PC-3 (cell line): ENCODE measurements at regions not wholly inside any gene's neighbourhood (a gene's known extent, or its start where the extent isn't known, plus 50 kb on each side); places are given as distances from the start of the nearest gene placed in this dataset.

Experiments used
- ATAC-seq: fragments of 200-7000 bp; cut with Tn5 transposase; 2 replicates; pipeline ENCODE4 v1.9.1; 2020; ENCODE audit warnings: mild to moderate bottlenecking, moderate library complexity
- BruUV-seq: library from RNA; stranded (reverse); fragments of 400-500 nt; replicated peaks from 2 replicates; lab custom pipeline; 2021; lab: Mats Ljungman, UMichigan
- CTCF ChIA-PET: fragments of 300-600 bp; sonication (Branson Sonifier 250); formaldehyde crosslinking; loops from one replicate; lab custom pipeline; 2022; ENCODE audit warnings: antibody characterized with exemption; lab: Charles Lee
- POLR2A ChIA-PET: fragments of 300-600 bp; sonication (Branson Sonifier 250); formaldehyde crosslinking; loops from one replicate; lab custom pipeline; 2022; ENCODE audit warnings: antibody characterized with exemption; ENCODE audit not compliant: unreplicated experiment; lab: Charles Lee
- DNase-seq: peaks from one replicate; pipeline ENCODE4 v3.0.0-alpha.2; 2015
- H2AFZ ChIP-seq: fragments of 300-600 bp; sonication (generic); 2 replicates; pipeline ENCODE4 v1.6.0; 2016; ENCODE audit warnings: antibody characterized with exemption, low read length
- H3F3A ChIP-seq: fragments of 300-600 bp; sonication (generic); one replicate; pipeline ENCODE4 v1.6.0; 2017; ENCODE audit warnings: antibody characterized with exemption, low read length, control low read depth, mild to moderate bottlenecking; ENCODE audit not compliant: unreplicated experiment
- H3K27ac ChIP-seq: fragments of 300-600 bp; sonication (generic); 2 replicates; pipeline ENCODE4 v1.5.1; 2016; ENCODE audit warnings: mild to moderate bottlenecking, low read length
- H3K27me3 ChIP-seq: fragments of 300-600 bp; sonication (generic); 2 replicates; pipeline ENCODE4 v1.6.1; 2016; ENCODE audit warnings: low read length, mixed read lengths
- H3K36me3 ChIP-seq: fragments of 300-600 bp; sonication (generic); 2 replicates; pipeline ENCODE4 v1.6.1; 2016; ENCODE audit warnings: low read depth, mixed run types, low read length, mixed read lengths
- H3K4me1 ChIP-seq: fragments of 300-600 bp; sonication (generic); 2 replicates; pipeline ENCODE4 v1.5.1; 2016; ENCODE audit warnings: low read length; ENCODE audit not compliant: insufficient read depth
- H3K4me2 ChIP-seq: fragments of 300-600 bp; sonication (generic); 2 replicates; pipeline ENCODE4 v1.6.0; 2016; ENCODE audit warnings: low read length
- H3K4me3 ChIP-seq: fragments of 300-600 bp; sonication (generic); 2 replicates; pipeline ENCODE4 v1.5.1; 2016; ENCODE audit warnings: mild to moderate bottlenecking, low read length, mixed read lengths
- H3K79me2 ChIP-seq: fragments of 300-600 bp; sonication (generic); 2 replicates; pipeline ENCODE4 v1.6.1; 2017; ENCODE audit warnings: low read length, mixed read lengths
- H3K9ac ChIP-seq: fragments of 300-600 bp; sonication (generic); 2 replicates; pipeline ENCODE4 v1.6.0; 2016; ENCODE audit warnings: mild to moderate bottlenecking, low read length
- H3K9me2 ChIP-seq: fragments of 300-600 bp; sonication (generic); replicated peaks from 2 replicates; pipeline ENCODE4 v1.6.1; 2016; ENCODE audit warnings: mixed run types, low read length, mixed read lengths
- H3K9me3 ChIP-seq: fragments of 300-600 bp; sonication (generic); 2 replicates; pipeline ENCODE4 v1.6.1; 2016; ENCODE audit warnings: low read length, mixed read lengths
- H4K20me1 ChIP-seq: fragments of 300-600 bp; sonication (generic); 2 replicates; pipeline ENCODE4 v1.6.1; 2016; ENCODE audit warnings: low read length, mixed read lengths
- EZH2 ChIP-seq: fragments of 300-600 bp; sonication (generic); IDR thresholded peaks from one replicate; pipeline ENCODE4 v1.6.1; 2017; ENCODE audit warnings: antibody characterized with exemption, mild to moderate bottlenecking, low read length; ENCODE audit not compliant: unreplicated experiment
- EZH2phosphoT487 ChIP-seq: fragments of 300-600 bp; sonication (generic); IDR thresholded peaks from 2 replicates; pipeline ENCODE4 v1.6.1; 2018; ENCODE audit warnings: mild to moderate bottlenecking, antibody characterized with exemption, low read length, borderline replicate concordance
- intact Hi-C: fragments of 100-400 bp; cut with micrococcal nuclease; formaldehyde crosslinking; loops from 2 replicates; pipeline ENCODE4 v1.9.0; 2023
- TF ChIP-seq, protein P1 (sequence below): fragments of 300-600 bp; sonication (generic); conservative IDR thresholded peaks from 2 replicates; pipeline ENCODE4 v1.5.1; 2017; ENCODE audit warnings: antibody characterized with exemption, low read depth, mild to moderate bottlenecking, low read length

DNA sequence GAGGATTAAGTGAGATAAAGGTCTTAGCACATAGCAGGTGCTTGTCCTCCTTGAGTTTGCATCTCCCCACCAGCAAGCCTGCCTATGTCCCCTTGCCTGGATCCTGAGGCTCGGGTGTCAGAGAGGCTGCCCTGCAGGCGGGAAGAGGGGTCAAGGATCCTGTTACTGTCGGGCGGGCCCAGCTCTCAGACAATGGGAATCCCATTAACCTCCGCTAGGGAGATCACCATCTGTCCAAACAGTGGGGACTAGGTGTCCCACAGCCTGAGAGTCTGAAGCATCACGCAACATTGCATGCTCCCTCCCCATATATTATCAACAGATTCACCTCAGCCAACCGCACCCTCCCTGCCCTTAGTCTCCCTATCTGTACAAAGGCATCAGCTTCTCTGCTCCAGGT lies 151.4 kb downstream of the FBLN2 start:
- H3K4me2 ChIP-seq, result no peak overlapping the region
- H3K4me1 ChIP-seq, result no peaks in the 10 kb centered on the region
- H4K20me1 ChIP-seq, result no peaks in the 10 kb centered on the region
- H2AFZ ChIP-seq, result no peak overlapping the region
- H3K4me3 ChIP-seq, result no peak overlapping the region
- no TSS peak for BruUV-seq
- H3K9ac ChIP-seq, result no peak overlapping the region
- no peaks in the 10 kb centered on the region for H3F3A ChIP-seq
- no peaks in the 10 kb centered on the region for H3K9me2 ChIP-seq
- DNase-seq (no peak), ATAC-seq (no peak)
- H3K36me3 ChIP-seq, result no peaks in the 10 kb centered on the region
- TF ChIP-seq, protein P1, sequence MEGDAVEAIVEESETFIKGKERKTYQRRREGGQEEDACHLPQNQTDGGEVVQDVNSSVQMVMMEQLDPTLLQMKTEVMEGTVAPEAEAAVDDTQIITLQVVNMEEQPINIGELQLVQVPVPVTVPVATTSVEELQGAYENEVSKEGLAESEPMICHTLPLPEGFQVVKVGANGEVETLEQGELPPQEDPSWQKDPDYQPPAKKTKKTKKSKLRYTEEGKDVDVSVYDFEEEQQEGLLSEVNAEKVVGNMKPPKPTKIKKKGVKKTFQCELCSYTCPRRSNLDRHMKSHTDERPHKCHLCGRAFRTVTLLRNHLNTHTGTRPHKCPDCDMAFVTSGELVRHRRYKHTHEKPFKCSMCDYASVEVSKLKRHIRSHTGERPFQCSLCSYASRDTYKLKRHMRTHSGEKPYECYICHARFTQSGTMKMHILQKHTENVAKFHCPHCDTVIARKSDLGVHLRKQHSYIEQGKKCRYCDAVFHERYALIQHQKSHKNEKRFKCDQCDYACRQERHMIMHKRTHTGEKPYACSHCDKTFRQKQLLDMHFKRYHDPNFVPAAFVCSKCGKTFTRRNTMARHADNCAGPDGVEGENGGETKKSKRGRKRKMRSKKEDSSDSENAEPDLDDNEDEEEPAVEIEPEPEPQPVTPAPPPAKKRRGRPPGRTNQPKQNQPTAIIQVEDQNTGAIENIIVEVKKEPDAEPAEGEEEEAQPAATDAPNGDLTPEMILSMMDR, result no peak
- TF ChIP-seq EZH2 (no peak), EZH2phosphoT487 (no peak)
- ChIA-PET POLR2A (no interaction called here), CTCF (no interaction called here)
- H3K27me3 ChIP-seq, result peaks cover 17% of the 10 kb centered on the region; the same call in 1 of the 2 replicates
- no peak overlapping the region for H3K27ac ChIP-seq
- intact Hi-C loops, result no loop called here
- no peaks in the 10 kb centered on the region for H3K9me3 ChIP-seq
- H3K79me2 ChIP-seq, result no peaks in the 10 kb centered on the region

DNA sequence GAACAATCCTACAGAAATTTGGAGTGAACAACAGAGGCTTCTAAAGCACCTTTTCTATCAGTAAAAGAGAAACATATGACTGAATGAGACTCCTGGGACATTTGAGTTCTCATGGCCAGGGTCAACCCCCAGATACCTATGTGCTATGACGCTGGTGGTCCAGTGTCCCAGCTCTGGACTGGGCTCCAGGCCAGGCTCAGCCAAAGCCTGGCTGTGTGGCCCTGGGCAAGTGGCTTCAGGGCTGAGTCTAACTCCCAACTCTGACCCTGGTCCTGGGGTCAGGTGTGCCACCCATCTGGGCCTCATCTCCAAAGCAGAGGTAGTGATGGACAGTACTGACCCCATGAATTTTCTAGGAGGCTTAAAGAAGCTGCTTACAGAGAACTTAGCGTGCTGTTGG lies 147.8 kb downstream of the FBLN2 start:
- Histone ChIP-seq H3K4me3 (no peak overlapping the region), H3K27ac (no peak overlapping the region), H3K9me3 (no peaks in the 10 kb centered on the region), H3K9me2 (no peaks in the 10 kb centered on the region), H3K4me2 (no peak overlapping the region), H4K20me1 (no peaks in the 10 kb centered on the region), H3K4me1 (no peaks in the 10 kb centered on the region), H3K79me2 (no peaks in the 10 kb centered on the region), H2AFZ (no peak overlapping the region), H3K27me3 (peaks cover 20% of the 10 kb centered on the region; the same call in 1 of the 2 replicates), H3K36me3 (no peaks in the 10 kb centered on the region), H3F3A (no peaks in the 10 kb centered on the region), H3K9ac (no peak overlapping the region)
- ATAC-seq, result no peak
- ChIA-PET CTCF (no interaction called here), POLR2A (no interaction called here)
- DNase-seq, result no peak
- no TSS peak for BruUV-seq
- TF ChIP-seq EZH2phosphoT487, result no peak
- TF ChIP-seq, protein P1, result no peak
- no peak for TF ChIP-seq EZH2
- intact Hi-C loops, result no loop called here

DNA sequence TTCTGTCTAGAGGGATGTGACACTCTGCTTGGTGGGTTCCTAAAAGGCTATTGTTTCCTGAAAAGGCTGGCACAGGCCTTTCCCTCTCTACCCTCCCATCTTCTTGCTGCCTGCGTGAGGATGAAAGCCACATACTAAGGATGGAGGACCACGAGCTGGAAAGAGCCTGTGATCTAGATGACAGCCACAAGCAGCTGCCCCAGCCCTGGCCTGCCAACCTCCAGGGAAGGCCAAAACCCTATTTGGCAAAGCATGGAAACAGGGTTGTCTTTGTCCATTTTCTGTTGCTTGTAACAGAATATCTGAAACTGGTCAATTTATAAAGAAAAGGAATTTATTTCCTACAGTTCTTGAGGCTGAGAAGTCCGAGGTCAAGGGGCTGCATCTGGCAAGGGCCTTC lies 144.5 kb downstream of the FBLN2 start:
- ChIA-PET POLR2A (no interaction called here), CTCF (no interaction called here)
- no peak overlapping the region for H3K9ac ChIP-seq
- no peak overlapping the region for H3K4me2 ChIP-seq
- no peaks in the 10 kb centered on the region for H3K9me2 ChIP-seq
- no peaks in the 10 kb centered on the region for H3K9me3 ChIP-seq
- DNase-seq (no peak), ATAC-seq (no peak)
- TF ChIP-seq, protein P1, result no peak
- TF ChIP-seq EZH2phosphoT487 (no peak), EZH2 (no peak)
- H3K27me3 ChIP-seq, result peaks cover 46% of the 10 kb centered on the region
- H3K36me3 ChIP-seq, result no peaks in the 10 kb centered on the region
- no peaks in the 10 kb centered on the region for H3K79me2 ChIP-seq
- intact Hi-C loops, result no loop called here
- no peaks in the 10 kb centered on the region for H3K4me1 ChIP-seq
- no peak overlapping the region for H3K4me3 ChIP-seq
- no peak overlapping the region for H3K27ac ChIP-seq
- BruUV-seq, result no TSS peak
- no peaks in the 10 kb centered on the region for H4K20me1 ChIP-seq
- H2AFZ ChIP-seq, result no peak overlapping the region
- no peaks in the 10 kb centered on the region for H3F3A ChIP-seq
